ENCODE measurements at regions not wholly inside any gene's neighbourhood (a gene's known extent, or its start where the extent isn't known, plus 50 kb on each side); places are given as distances from the start of the nearest gene placed in this dataset.

- Histone ChIP-seq H3K27me3 (ENCODE audit: insufficient read depth, low read length) (no peaks in the 10 kb centered on the region), H3K79me2 (ENCODE audit: control insufficient read depth, insufficient read depth, low read length, poor library complexity) (no peaks in the 10 kb centered on the region), H3K18ac (ENCODE audit: low read length) (no peak overlapping the region), H3K23ac (ENCODE audit: low read length) (no peak overlapping the region), H3K9me3 (ENCODE audit: insufficient read depth, low read depth, low read length) (no peaks in the 10 kb centered on the region), H3K9ac (ENCODE audit: low read length) (no peak overlapping the region), H4K8ac (ENCODE audit: low read depth, low read length) (no peak overlapping the region), H3K4me1 (ENCODE audit: control insufficient read depth in 1 of 2, insufficient read depth in 2 of 2, low read length in 2 of 2) (no peaks in the 10 kb centered on the region), H2AK5ac (ENCODE audit: low read length) (no peak overlapping the region), H4K12ac (ENCODE audit: low read depth, low read length) (no peak overlapping the region), H2BK120ac (ENCODE audit: insufficient read depth, low read length, poor library complexity) (no peak overlapping the region), H3K4ac (ENCODE audit: low read depth, low read length) (no peak overlapping the region), H3K4me2 (ENCODE audit: low read length) (no peak overlapping the region), H3K4me3 (ENCODE audit: low read depth, low read length) (no peak overlapping the region), H2AFZ (ENCODE audit: insufficient read depth, low read length, poor library complexity) (no peak overlapping the region), H3K79me1 (ENCODE audit: low read length) (no peaks in the 10 kb centered on the region), H3K14ac (ENCODE audit: low read length) (no peak overlapping the region), H4K91ac (ENCODE audit: low read depth, low read length) (no peak overlapping the region), H2BK5ac (ENCODE audit: low read depth, low read length, poor library complexity) (no peak overlapping the region), H2BK12ac (ENCODE audit: low read length) (no peak overlapping the region), H3K36me3 (ENCODE audit: control insufficient read depth in 1 of 2, insufficient read depth in 2 of 2, low read length in 2 of 2) (no peaks in the 10 kb centered on the region), H3K27ac (ENCODE audit: low read depth, low read length) (no peak overlapping the region)
- DNase-seq: no peak
- no CpG with 5 or more reads among the region's 8 CpGs for WGBS (ENCODE audit: extremely low coverage, insufficient coverage, insufficient read length)
These were observed 703.1 kb upstream of the ARRDC3 start for GRCh38 chr5:92086059-92086811.

- DNase-seq: no peak
- Histone ChIP-seq H3K14ac (ENCODE audit: low read length) (no peak overlapping the region), H2AK5ac (ENCODE audit: low read length) (no peak overlapping the region), H2BK120ac (ENCODE audit: insufficient read depth, low read length, poor library complexity) (no peak overlapping the region), H2AFZ (ENCODE audit: insufficient read depth, low read length, poor library complexity) (no peak overlapping the region), H3K18ac (ENCODE audit: low read length) (no peak overlapping the region), H3K4me3 (ENCODE audit: low read depth, low read length) (no peak overlapping the region), H4K91ac (ENCODE audit: low read depth, low read length) (no peak overlapping the region), H3K4me2 (ENCODE audit: low read length) (no peak overlapping the region), H3K36me3 (ENCODE audit: control insufficient read depth in 1 of 2, insufficient read depth in 2 of 2, low read length in 2 of 2) (no peaks in the 10 kb centered on the region), H2BK5ac (ENCODE audit: low read depth, low read length, poor library complexity) (no peak overlapping the region), H3K79me2 (ENCODE audit: control insufficient read depth, insufficient read depth, low read length, poor library complexity) (no peaks in the 10 kb centered on the region), H3K23ac (ENCODE audit: low read length) (no peak overlapping the region), H3K4me1 (ENCODE audit: control insufficient read depth in 1 of 2, insufficient read depth in 2 of 2, low read length in 2 of 2) (no peaks in the 10 kb centered on the region), H3K4ac (ENCODE audit: low read depth, low read length) (no peak overlapping the region), H3K27me3 (ENCODE audit: insufficient read depth, low read length) (no peaks in the 10 kb centered on the region), H2BK12ac (ENCODE audit: low read length) (no peak overlapping the region), H3K9me3 (ENCODE audit: insufficient read depth, low read depth, low read length) (no peaks in the 10 kb centered on the region), H4K12ac (ENCODE audit: low read depth, low read length) (no peak overlapping the region), H4K8ac (ENCODE audit: low read depth, low read length) (no peak overlapping the region), H3K27ac (ENCODE audit: low read depth, low read length) (no peak overlapping the region), H3K9ac (ENCODE audit: low read length) (no peak overlapping the region), H3K79me1 (ENCODE audit: low read length) (no peaks in the 10 kb centered on the region)
- WGBS (ENCODE audit: extremely low coverage, insufficient coverage, insufficient read length): no CpG with 5 or more reads among the region's 7 CpGs
These were observed 699.0 kb upstream of the ARRDC3 start for GRCh38 chr5:92081958-92082712.

GRCh38 chr5:92070786-92071185 lies 687.7 kb upstream of the ARRDC3 start:
- Histone ChIP-seq H3K4me1 (ENCODE audit: control insufficient read depth in 1 of 2, insufficient read depth in 2 of 2, low read length in 2 of 2) (no peaks in the 10 kb centered on the region), H2AFZ (ENCODE audit: insufficient read depth, low read length, poor library complexity) (no peak overlapping the region), H3K4me2 (ENCODE audit: low read length) (no peak overlapping the region), H2BK5ac (ENCODE audit: low read depth, low read length, poor library complexity) (no peak overlapping the region), H3K4me3 (ENCODE audit: low read depth, low read length) (no peak overlapping the region), H4K91ac (ENCODE audit: low read depth, low read length) (no peak overlapping the region), H3K23ac (ENCODE audit: low read length) (no peak overlapping the region), H3K9me3 (ENCODE audit: insufficient read depth, low read depth, low read length) (peaks cover 1% of the 10 kb centered on the region), H3K27me3 (ENCODE audit: insufficient read depth, low read length) (no peaks in the 10 kb centered on the region), H3K18ac (ENCODE audit: low read length) (no peak overlapping the region), H2BK12ac (ENCODE audit: low read length) (no peak overlapping the region), H3K4ac (ENCODE audit: low read depth, low read length) (no peak overlapping the region), H4K8ac (ENCODE audit: low read depth, low read length) (no peak overlapping the region), H3K14ac (ENCODE audit: low read length) (no peak overlapping the region), H3K79me2 (ENCODE audit: control insufficient read depth, insufficient read depth, low read length, poor library complexity) (no peaks in the 10 kb centered on the region), H4K12ac (ENCODE audit: low read depth, low read length) (no peak overlapping the region), H2BK120ac (ENCODE audit: insufficient read depth, low read length, poor library complexity) (no peak overlapping the region), H3K79me1 (ENCODE audit: low read length) (no peaks in the 10 kb centered on the region), H3K36me3 (ENCODE audit: control insufficient read depth in 1 of 2, insufficient read depth in 2 of 2, low read length in 2 of 2) (no peaks in the 10 kb centered on the region), H3K9ac (ENCODE audit: low read length) (no peak overlapping the region), H3K27ac (ENCODE audit: low read depth, low read length) (no peak overlapping the region), H2AK5ac (ENCODE audit: low read length) (no peak overlapping the region)
- DNase-seq: no peak
- no CpG with 5 or more reads among the region's 2 CpGs for WGBS (ENCODE audit: extremely low coverage, insufficient coverage, insufficient read length)

GRCh38 chr5:92064993-92065392 lies 681.9 kb upstream of the ARRDC3 start:
- no peak overlapping the region for H3K14ac ChIP-seq (ENCODE audit: low read length)
- H3K9me3 ChIP-seq (ENCODE audit: insufficient read depth, low read depth, low read length): peaks cover 1% of the 10 kb centered on the region
- H3K9ac ChIP-seq (ENCODE audit: low read length): no peak overlapping the region
- DNase-seq: no peak
- H4K91ac ChIP-seq (ENCODE audit: low read depth, low read length): no peak overlapping the region
- H3K79me1 ChIP-seq (ENCODE audit: low read length): no peaks in the 10 kb centered on the region
- H4K8ac ChIP-seq (ENCODE audit: low read depth, low read length): no peak overlapping the region
- H4K12ac ChIP-seq (ENCODE audit: low read depth, low read length): no peak overlapping the region
- no peak overlapping the region for H3K27ac ChIP-seq (ENCODE audit: low read depth, low read length)
- no peak overlapping the region for H2BK5ac ChIP-seq (ENCODE audit: low read depth, low read length, poor library complexity)
- H3K4me2 ChIP-seq (ENCODE audit: low read length): no peak overlapping the region
- H3K4ac ChIP-seq (ENCODE audit: low read depth, low read length): no peak overlapping the region
- H3K18ac ChIP-seq (ENCODE audit: low read length): no peak overlapping the region
- no CpG with 5 or more reads among the region's 1 CpG for WGBS (ENCODE audit: extremely low coverage, insufficient coverage, insufficient read length)
- no peak overlapping the region for H2AFZ ChIP-seq (ENCODE audit: insufficient read depth, low read length, poor library complexity)
- H3K79me2 ChIP-seq (ENCODE audit: control insufficient read depth, insufficient read depth, low read length, poor library complexity): no peaks in the 10 kb centered on the region
- no peak overlapping the region for H2BK12ac ChIP-seq (ENCODE audit: low read length)
- H3K23ac ChIP-seq (ENCODE audit: low read length): no peak overlapping the region
- H3K36me3 ChIP-seq (ENCODE audit: control insufficient read depth in 1 of 2, insufficient read depth in 2 of 2, low read length in 2 of 2): no peaks in the 10 kb centered on the region
- H3K4me3 ChIP-seq (ENCODE audit: low read depth, low read length): no peak overlapping the region
- H3K4me1 ChIP-seq (ENCODE audit: control insufficient read depth in 1 of 2, insufficient read depth in 2 of 2, low read length in 2 of 2): no peaks in the 10 kb centered on the region
- no peaks in the 10 kb centered on the region for H3K27me3 ChIP-seq (ENCODE audit: insufficient read depth, low read length)
- H2AK5ac ChIP-seq (ENCODE audit: low read length): no peak overlapping the region
- no peak overlapping the region for H2BK120ac ChIP-seq (ENCODE audit: insufficient read depth, low read length, poor library complexity)
